Ovary (tissue), 3 donors: ENCODE measurements at regions not wholly inside any gene's neighbourhood (a gene's known extent, or its start where the extent isn't known, plus 50 kb on each side); places are given as distances from the start of the nearest gene placed in this dataset.

ENCODE experiments used
- CTCF ChIP-seq, 3 donors: fragments of 450-650 bp in 2 of 3; fragments of 200-600 bp in 1 of 3; IDR thresholded peaks; one replicate each; pipeline versions ENCODE4 v1.5.1 to v1.8.0; 2016 to 2022; ENCODE audit warnings: antibody characterized with exemption in 3 of 3, mild to moderate bottlenecking in 1 of 3
- POLR2A ChIP-seq: fragments of 450-650 bp; IDR thresholded peaks from one replicate; pipeline ENCODE4 v1.6.1; 2017; ENCODE audit warnings: antibody characterized with exemption, mild to moderate bottlenecking, moderate library complexity
- donor health status: DM: no; HTN: no; CAD: no.

GRCh38 chr5:82993416-82993815 is 83.8 kb downstream of the TMEM167A start:
- TF ChIP-seq CTCF (IDR thresholded peaks at IDR 0.05) (no peak), POLR2A (no peak)
